ENCODE measurements at regions not wholly inside any gene's neighbourhood (a gene's known extent, or its start where the extent isn't known, plus 50 kb on each side); places are given as distances from the start of the nearest gene placed in this dataset.

DNA sequence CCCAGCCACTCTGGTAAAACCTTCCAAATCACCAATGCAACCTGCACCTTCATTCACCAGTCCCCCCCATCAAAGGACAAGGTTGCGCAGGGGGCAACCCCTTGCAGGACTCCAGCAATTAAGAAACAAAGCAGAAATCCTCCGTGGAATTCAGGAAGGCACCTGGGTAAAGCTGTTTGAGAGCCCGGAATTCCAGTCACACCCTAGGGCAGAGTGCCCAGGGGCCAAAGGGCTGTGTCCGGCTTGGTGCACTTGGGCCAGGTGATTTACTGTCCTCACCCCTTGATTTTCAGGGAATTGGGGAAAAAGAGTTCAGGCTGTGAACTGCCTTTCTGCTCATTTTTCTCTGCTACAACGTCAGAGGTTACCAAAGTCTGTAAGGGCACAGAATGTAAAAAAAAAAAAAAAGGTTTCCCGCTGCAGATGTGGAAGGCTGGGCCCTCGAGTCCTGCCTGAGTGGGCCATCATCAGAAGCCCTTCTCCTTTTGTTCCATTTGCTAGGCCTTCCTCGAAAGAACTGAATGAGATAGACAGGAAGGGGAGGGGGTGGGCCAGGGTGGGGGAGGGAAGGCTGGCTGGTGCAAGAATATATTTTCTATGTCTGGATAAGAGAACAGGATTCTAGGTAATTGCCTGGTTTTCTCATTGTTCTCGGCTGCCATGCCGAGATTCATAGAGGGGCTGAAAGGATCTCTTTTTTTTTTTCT lies 266.5 kb upstream of the PSMD7 start:
- no peak for DNase-seq

DNA sequence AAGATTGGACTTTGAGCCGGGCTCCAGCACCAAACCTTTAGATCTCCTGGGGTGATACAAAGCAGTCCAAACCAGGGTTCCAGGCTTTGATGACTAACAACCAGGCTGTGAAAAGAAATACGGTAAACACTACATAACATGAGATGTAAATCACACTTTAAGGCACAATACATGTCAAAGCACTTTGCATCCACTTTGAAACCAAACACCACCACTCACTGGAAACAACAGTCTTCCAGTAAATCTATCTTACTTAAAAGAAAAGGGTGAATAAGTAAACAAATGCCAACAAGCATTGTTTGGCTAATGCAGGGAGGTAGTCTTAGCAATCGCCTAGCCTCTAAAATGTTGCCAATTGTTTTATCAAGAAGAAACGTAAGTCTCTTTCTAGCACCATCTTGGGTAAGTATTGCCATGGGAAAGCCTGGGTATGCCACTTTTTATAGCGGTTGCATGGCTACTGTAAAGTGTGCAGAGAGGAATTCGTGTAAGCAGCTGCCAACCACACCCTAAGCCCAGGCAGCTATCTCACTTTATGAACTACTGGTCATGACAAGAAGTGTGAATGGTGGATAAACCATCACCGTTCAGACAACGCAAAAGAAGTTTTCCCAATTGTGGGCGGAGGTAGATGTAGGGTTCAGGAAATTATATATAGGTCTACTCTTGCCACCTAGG lies 267.4 kb upstream of the PSMD7 start:
- no peak for DNase-seq

DNA sequence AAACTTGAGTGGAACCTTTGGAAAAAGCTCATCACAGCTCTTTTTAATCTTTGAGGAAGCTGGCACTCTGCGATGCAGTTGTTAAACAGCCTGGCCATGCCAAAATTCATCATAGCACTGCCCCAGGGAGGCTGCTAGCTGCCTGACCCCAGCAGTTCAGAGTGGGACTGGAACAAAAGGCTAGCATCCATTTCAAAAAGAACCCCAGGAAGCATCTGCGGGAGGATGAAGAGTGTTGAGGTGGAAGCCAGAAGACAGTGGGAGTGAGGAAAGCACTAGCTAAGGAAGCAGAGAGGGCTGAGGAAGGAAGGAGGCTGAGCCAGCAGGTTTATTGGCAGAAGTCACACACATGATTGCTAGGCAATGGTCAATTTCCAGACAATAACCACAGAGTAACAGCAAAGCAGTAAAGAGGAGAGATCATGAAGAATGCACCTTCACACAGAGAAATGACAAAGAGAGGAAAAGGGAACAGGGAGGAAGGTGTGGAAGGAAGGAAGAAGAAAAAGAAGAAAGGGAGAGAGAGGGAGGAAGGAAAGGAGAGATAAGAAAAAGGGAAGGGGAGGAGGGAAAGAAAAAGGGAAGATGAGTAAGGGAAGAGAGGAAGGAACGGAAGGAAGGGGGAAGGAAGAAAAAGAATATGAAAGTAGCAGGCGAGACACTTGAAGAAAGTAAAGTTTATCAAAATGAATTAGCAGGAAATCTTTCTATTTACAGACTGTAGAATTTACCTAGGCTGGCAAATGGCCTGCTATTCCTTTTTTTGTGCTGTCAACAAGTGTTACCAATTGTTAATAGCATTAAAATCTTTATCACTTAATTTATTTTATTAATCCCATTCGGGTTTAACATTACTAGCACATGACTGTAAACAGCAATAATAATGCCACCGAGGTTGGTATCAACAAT lies 270.0 kb upstream of the PSMD7 start:
- DNase-seq: no peak

DNA sequence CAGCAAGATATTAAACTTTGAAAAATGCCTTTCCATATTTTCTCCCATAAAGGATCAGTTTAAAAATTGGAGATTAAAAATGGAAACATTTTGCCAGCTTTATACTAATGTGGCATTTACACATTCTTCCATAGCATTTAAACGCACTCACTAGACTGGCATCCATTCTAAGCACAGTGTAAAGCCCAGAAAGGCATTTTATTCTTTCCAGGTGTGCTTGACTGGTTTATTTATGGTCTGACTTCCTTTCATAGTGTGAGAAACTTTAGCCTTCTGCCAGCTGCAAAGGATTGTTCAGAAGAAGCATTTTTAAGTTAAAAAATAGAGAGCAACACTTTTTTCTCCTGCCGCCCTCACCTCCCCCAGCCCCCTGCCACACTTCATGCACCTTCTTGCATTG lies 271.7 kb upstream of the PSMD7 start:
- no peak for DNase-seq

DNA sequence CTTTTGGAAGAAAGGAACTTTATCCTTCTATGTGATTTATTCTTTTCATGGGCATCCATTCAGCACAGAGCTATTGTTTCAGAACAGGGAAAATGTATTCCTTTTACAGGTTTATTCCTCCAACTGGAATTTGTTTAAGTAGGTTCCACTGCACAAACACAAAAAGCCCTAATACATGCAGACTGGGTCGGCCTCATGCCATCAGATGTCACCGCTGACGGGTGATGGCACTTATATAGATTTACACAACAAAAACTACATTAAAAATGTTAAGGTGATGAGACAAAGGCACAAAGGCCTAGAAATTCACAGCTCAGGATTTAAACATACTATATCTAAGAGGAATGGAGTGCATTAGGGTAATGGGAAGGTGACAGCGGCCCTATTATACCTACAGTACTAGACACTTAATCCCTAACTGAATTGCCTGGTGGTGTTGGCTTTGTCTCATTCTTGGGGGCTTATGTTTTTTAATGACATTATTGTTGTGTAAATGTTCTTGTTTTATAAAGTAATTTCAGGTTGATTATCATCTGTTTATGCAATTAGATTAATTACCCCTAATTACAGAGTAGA lies 276.4 kb upstream of the PSMD7 start:
- DNase-seq: no peak

DNA sequence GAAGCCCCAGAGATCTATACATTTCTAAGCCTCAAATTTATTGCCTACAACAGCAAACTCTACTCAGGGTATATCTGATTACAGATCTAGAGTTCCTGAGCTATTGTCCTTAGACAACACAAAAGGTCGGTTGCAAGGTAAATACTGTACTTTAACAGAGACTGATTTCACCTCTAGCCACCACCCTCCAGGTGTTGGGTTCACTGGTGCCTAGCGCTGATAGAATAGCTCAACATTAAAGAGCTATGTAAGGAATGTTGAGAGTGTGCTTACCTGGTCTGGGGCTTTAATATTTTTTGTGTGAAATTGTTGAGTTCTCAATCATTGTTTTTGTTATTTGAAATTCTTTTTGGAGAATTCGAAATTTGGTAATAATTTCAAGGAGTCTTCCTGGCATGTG lies 277.0 kb upstream of the PSMD7 start:
- no peak for DNase-seq

DNA sequence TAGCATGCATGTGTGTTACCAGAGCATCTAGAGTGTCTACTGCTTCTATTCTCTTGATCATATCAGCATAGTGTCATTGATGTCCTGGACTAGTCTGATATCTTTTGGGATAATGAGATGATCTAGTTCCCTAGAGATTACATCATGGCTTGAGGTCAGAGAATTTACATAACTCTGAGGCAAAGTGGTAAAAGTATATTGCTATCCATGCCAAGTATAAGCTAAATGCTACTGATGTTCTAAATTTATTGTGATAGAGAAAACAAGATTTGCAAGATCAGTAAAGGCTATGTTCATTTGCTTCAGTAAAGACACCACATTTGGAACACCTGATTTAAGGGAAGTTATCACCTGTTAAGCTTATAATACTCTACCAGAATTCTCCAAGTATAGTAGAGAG lies 280.7 kb upstream of the PSMD7 start:
- no peak for DNase-seq

DNA sequence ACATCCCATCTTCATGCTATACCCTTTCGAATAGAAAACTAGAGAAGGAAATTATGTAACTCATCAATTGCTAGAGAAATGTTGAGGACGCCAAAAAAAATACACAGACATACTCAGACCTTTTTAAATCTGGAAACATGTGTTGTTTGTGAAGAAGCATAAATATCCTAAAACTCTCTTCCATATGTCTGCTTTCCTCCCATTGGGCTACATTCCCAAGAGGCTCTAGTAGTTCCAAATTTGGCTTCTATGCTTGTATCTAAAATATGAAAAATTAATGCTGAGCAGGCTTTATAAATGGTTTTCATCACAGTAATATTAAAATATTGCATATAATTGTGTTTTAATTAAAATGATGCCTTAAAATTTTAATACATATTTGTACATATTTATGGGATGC lies 297.9 kb upstream of the PSMD7 start:
- no peak for DNase-seq

DNA sequence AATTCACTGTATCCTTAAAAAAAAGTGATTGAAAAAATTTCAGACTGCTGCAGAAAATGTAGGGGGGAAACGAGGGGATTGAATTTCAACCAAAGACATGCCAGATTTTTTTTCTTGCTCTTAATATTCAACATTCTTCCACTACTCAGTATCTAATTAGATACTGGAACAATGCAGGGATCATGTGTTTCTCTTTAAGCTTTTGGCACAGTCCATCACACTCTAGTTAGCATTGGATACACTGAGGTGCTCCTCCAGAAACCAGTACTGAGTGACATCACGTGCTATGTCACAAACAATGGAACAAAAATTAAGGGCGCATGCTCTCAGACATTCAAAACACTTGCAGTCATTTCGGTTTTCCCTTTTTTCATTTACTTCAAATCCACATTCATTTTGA lies 298.6 kb upstream of the PSMD7 start:
- DNase-seq: no peak

DNA sequence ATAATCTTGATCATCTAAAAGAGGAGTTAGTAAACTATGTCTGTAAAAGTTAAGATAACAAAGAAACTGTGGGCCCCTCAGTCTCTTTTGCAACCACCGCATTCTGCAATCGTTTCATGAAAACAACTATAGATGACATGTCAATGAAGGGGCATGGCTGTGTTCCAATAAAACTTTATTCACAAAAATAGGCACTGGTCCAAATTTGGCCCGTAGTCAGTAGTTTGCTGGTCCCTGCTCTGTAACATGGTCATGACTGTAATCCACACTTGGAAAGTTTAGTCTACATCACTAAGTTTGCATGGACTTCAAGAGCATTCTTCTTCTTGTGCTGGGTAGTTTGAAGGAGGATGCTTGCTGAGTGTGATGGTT lies 299.3 kb upstream of the PSMD7 start:
- no peak for DNase-seq

DNA sequence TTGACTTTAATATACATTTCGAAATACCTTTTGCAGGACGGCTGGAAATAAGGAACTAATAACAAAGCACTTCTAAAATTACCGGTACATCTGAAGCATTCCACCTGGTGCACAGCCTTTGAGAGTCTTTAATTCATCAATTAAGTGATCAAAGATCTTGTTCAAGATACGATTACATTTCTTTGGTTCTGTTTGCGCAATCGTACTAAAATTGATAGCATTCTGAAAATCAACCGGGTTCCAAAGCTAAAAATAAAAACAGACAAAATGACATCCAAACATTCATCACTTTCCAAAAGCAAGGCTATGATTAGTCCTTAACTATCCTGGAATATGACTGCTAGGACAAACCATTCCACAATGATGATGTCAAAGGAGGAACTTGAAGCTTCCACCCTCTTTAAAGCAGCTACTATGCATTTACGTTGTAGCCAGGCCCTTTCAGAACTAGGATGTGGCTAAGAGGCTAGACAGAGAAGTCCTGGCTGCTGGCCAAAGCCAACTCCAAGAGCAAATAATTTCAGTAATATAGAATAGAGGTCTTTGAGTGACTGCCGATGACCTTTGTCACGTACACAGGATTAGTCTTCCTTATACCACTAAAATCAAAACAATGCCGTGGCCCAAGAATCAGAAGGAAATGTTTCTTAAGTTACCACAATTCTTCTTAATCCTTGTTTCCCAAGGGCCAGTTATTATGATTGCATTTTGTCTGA lies 299.8 kb upstream of the PSMD7 start:
- DNase-seq: no peak

DNA sequence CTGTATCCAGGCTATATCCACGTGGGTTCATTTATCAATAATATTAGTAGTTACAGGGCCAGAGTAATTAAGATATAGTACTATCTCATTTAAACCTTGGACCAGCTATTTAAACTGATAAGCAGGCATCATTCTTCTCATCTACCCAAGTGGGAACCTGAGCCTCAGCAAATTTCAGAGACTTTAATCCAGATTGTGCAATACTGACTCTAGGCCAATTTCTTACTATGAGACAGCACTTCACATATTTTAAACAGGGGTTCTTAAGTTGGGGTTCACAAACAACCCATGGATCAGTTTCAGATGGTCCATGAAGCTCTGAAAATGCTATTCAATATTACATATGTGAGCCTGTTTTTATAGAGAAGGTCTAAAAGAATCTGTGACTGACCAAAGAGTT lies 302.7 kb upstream of the PSMD7 start:
- no peak for DNase-seq

DNA sequence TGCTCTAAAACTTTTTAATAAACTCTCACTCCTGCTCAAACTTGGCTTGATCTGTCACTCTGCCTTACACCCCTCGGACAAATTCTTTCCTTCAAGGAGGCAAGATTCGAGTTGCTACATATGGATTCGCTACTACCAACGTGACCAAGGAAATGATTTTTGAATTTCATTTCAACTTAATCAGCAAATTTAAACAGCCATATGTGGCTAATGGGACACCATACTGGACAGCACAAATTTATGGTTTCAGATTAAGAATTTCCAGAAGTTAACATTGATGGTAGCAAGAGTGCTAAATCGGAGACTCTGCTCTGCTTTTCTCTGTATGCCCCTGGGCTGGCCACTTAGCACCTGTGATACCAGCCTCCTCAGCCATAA lies 318.2 kb upstream of the PSMD7 start:
- DNase-seq: no peak

DNA sequence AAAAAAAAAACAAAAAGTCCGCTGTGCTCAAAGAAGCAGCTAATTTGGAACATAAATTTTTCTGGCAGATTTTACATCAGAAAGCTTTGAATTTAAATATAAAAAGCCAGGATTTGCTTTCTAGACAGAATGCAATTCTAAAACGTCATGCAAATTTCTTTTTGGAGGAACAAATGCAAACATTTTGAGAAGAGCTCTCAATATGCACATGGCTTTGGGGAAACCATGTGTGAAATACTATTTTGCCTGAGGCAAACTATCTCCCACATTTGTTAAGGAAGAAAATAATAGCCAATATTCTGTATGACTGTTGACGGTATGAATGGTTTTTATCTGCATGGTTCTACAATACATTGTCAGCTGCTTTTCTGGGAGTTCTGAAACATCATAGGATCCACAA lies 320.0 kb upstream of the PSMD7 start:
- DNase-seq: no peak

DNA sequence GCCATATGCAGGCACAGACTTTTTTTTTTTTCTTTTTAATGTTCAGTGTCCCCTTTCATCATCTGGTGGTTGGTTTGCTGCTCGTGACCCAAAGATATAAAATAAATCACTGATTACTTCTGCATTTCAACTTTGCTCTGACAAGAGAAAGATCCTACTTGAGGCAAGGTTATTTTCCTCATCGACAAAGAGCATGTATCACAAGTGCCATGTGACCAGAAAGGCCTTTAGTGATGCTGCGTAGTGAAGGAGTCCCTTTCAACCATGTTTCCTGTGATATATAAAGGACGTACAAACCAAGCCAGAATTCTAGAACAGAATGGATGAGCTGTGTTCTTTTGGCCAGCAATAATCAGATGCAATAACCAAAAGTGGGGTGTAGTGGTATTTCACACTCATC lies 323.4 kb upstream of the PSMD7 start:
- DNase-seq: no peak

DNA sequence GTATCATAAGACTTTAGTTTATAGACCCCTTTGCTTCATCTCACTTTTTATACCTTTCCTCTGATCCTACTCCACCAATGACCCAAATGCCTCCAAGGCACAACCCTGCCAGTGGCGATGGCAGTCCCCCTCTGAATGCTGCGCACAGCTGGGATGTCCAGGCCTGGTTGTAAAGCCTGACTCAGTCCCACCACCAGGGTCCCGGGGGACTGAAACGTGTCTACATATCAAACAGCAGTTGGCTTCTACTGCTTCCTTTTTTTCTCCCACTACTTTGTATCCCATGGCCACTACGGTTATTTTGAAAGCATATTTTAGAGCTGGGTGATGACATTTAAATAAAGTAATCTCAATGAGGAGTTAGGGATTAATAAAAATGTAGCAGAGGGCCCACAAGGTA lies 329.8 kb upstream of the PSMD7 start:
- DNase-seq: no peak

DNA sequence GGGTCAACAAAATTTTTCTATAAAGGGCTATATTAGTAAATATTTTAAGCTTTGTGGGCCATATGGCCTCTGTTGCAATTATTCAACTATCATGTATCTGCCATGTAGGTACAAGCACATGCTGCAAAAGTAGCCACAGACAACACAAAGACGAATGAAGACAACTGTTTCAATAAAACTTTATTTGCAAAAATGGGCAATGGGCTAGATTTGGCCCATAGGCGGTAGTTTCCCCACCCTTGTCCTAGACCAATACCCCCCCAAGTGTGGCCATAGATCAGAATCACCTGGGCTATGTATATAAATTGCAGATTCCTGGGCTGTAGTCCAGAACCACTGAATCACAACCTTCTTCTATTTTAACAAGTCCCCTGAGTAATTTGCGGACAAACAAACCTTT lies 331.0 kb upstream of the PSMD7 start:
- DNase-seq: no peak

DNA sequence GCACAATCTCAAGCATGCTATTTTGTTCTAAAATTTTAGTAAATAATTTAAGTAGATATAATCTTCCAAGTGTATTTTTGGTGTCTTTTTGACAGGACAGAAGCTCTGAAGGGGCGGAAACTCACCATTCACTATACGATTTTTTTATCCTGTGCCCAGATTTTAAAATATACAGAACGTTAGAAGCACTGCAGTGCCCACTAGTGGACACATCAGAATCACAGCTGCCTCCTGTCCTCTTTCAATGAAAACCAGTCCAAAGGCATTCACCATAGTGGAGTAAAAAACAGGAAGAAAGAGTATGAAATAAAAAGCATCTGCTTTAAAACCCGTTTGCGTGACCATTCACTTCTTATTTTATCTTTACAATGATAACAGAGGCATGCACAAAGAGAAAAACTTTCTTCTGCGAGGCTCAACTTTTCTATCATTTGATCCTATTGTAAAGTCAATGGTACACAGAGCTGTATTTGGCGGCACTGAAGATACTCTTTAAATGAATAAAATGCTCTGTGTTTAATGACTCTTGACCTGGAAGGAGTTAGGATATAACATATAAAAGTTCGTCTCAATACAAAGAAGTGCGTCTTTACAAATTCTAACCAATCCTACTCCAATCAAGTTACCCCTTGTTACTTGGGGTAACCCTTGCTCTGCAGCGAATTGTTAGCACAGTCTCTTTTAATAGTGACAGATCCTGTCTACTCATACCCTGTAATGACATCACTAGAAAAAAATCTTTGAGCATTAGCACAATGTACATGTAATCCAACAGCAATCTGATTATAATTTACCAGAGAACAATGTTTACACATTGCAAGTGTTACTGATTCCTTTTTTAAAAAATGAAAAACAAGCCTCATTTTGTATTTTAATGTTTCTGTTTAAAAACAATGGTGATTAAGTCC lies 339.8 kb upstream of the PSMD7 start:
- DNase-seq: peak; percentile 25

DNA sequence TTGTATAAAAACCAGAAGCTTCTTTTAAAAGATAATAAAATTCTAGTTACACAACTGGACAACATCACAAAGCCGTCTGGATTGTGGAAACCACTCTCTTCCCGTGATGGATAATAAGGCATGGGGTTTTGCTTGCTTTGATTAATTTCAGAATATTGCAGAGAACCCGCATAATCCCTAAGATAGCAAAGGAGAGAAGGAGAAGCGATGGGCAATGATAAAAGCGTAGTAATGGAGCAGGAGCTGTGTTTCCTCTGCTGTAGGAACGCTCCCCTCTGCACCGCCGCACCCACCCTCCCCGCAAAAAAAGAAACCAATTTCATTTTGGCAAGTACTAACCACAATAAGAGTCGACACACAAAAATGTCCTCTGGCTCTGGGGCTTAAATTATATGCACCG lies 340.9 kb upstream of the PSMD7 start:
- no peak for DNase-seq

DNA sequence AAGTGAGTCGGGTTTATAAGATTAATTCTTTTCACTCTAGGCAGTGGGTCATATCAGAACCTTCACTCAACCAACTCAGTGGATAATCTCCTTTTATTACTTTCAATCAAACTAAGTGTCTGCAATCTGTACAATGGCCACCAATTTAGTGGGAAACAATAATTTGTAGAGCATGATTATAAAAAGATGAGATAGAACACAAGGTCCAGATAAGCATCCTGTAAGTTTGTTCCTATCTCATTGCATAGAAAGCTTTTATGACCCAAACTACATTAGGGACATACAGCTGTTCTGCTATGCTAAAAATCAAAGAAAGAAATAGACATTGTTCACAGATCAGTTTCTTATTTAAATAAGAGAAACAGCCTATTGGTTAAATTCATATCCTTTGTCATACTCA lies 341.4 kb upstream of the PSMD7 start:
- DNase-seq: no peak

DNA sequence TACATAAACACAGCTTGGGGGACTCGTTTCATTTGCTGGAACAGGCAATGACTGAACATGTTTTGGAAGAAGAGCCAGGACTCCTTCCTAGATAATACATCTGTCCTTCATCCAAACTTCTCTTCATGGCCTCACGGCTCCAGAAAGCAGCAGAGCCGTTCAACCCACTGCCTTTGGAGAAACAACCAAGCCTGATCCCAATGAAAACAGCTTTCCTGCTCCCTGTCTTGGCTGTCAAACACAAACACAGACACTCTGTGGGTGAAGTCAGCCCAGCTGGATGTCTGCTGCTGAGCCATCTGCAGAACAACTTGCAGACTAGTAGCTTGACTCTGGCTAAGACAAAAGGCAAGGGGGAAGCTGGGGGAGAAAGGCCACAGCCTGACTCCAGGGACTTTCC lies 345.1 kb upstream of the PSMD7 start:
- no peak for DNase-seq
